Posterior vena cava (tissue), 2 donors: ENCODE measurements at regions not wholly inside any gene's neighbourhood (a gene's known extent, or its start where the extent isn't known, plus 50 kb on each side); places are given as distances from the start of the nearest gene placed in this dataset.

Source experiments
- DNase-seq: peaks from one replicate; pipeline ENCODE4 v3.0.0-alpha.2; 2020; ENCODE audit warnings: low spot score
- intact Hi-C, 2 donors: fragments of 100-400 bp; cut with DNase I; formaldehyde crosslinking; loops; one replicate each; pipeline versions ENCODE4 v1.14.1 to v1.14.2; 2022 to 2023
- donor health status: DM: yes; HTN: yes; CAD: no.
- donor health status: DM: yes; HTN: yes; CAD: no.

- no peak for DNase-seq
- intact Hi-C loops: no loop called here
These were observed 807.8 kb upstream of the CDH2 start for GRCh38 chr18:28984731-28985130.

- intact Hi-C loops: no loop called here
- DNase-seq: no peak
These were observed 797.6 kb upstream of the CDH2 start for GRCh38 chr18:28974504-28974903.

- intact Hi-C loops: no loop called here
- no peak for DNase-seq
These were observed 796.4 kb upstream of the CDH2 start for GRCh38 chr18:28973324-28973723.

- no peak for DNase-seq
- intact Hi-C loops: no loop called here
These were observed 795.5 kb upstream of the CDH2 start for GRCh38 chr18:28972333-28972907.

- DNase-seq: no peak
- intact Hi-C loops: no loop called here
These were observed 786.6 kb upstream of the CDH2 start for GRCh38 chr18:28963481-28963880.

GRCh38 chr18:28961669-28962228, 784.8 kb upstream of the CDH2 start:
- DNase-seq: no peak
- intact Hi-C loops: no loop called here

GRCh38 chr18:28960146-28960545, 783.2 kb upstream of the CDH2 start:
- DNase-seq: no peak
- intact Hi-C loops: no loop called here

- no peak for DNase-seq
- intact Hi-C loops: no loop called here
These were observed 775.4 kb upstream of the CDH2 start for GRCh38 chr18:28952339-28952738.

- intact Hi-C loops: no loop called here
- no peak for DNase-seq
These were observed 771.0 kb upstream of the CDH2 start for GRCh38 chr18:28947900-28948299.

GRCh38 chr18:28946471-28946870, 769.5 kb upstream of the CDH2 start:
- DNase-seq: no peak
- intact Hi-C loops: no loop called here

GRCh38 chr18:28922936-28923335, 746.0 kb upstream of the CDH2 start:
- intact Hi-C loops: no loop called here

GRCh38 chr18:28916456-28916855, 739.5 kb upstream of the CDH2 start:
- intact Hi-C loops: no loop called here

More at GRCh38 chr18:28922936-28923335, 746.0 kb upstream of the CDH2 start:
- DNase-seq: no peak

GRCh38 chr18:28905509-28905908, 728.6 kb upstream of the CDH2 start:
- intact Hi-C loops: no loop called here
- DNase-seq: no peak

More at GRCh38 chr18:28916456-28916855, 739.5 kb upstream of the CDH2 start:
- no peak for DNase-seq

GRCh38 chr18:28904789-28905364, 727.9 kb upstream of the CDH2 start:
- DNase-seq: no peak
- intact Hi-C loops: no loop called here

- intact Hi-C loops: no loop called here
- no peak for DNase-seq
These were observed 726.4 kb upstream of the CDH2 start for GRCh38 chr18:28903306-28903705.

- intact Hi-C loops: no loop called here
- DNase-seq: no peak
These were observed 713.9 kb upstream of the CDH2 start for GRCh38 chr18:28890791-28891190.

GRCh38 chr18:28884304-28884703, 707.4 kb upstream of the CDH2 start:
- no peak for DNase-seq
- intact Hi-C loops: no loop called here

- DNase-seq: no peak
- intact Hi-C loops: no loop called here
These were observed 703.9 kb upstream of the CDH2 start for GRCh38 chr18:28880856-28881255.

GRCh38 chr18:28875059-28875458, 698.1 kb upstream of the CDH2 start:
- intact Hi-C loops: no loop called here

GRCh38 chr18:28863396-28863795, 686.5 kb upstream of the CDH2 start:
- intact Hi-C loops: no loop called here
- DNase-seq: no peak

More at GRCh38 chr18:28875059-28875458, 698.1 kb upstream of the CDH2 start:
- no peak for DNase-seq

GRCh38 chr18:28858248-28858647, 681.3 kb upstream of the CDH2 start:
- intact Hi-C loops: no loop called here
- DNase-seq: no peak
